ENCODE measurements at regions not wholly inside any gene's neighbourhood (a gene's known extent, or its start where the extent isn't known, plus 50 kb on each side); places are given as distances from the start of the nearest gene placed in this dataset.

DNA sequence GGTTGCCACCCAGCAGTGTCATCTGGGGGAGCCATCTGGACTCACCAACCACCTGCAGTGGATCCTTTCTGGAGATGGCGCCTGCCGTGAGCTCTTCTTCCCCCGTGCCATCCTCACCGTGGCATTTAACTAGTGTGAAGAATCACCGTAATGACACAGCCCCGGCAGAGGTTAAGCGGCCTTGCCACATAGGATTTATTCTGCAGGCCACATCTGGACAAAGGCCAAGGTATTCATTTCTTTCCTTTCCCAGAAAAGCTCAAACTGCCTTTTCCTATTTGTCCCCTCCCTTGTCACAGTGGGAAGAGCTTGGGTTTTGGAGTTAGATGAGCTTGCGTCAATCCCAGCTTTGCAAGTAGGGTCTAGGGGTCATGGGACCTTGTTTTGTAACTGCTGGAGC is 88.4 kb downstream of the PXDC1 start:
- no peak overlapping the region for H3K4me3 ChIP-seq (replicated peaks; ENCODE audit: low read depth, low read length)
- DNase-seq (ENCODE audit: extremely low read depth, low read depth), result no peak
- TF ChIP-seq, protein P1, sequence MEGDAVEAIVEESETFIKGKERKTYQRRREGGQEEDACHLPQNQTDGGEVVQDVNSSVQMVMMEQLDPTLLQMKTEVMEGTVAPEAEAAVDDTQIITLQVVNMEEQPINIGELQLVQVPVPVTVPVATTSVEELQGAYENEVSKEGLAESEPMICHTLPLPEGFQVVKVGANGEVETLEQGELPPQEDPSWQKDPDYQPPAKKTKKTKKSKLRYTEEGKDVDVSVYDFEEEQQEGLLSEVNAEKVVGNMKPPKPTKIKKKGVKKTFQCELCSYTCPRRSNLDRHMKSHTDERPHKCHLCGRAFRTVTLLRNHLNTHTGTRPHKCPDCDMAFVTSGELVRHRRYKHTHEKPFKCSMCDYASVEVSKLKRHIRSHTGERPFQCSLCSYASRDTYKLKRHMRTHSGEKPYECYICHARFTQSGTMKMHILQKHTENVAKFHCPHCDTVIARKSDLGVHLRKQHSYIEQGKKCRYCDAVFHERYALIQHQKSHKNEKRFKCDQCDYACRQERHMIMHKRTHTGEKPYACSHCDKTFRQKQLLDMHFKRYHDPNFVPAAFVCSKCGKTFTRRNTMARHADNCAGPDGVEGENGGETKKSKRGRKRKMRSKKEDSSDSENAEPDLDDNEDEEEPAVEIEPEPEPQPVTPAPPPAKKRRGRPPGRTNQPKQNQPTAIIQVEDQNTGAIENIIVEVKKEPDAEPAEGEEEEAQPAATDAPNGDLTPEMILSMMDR (IDR thresholded peaks at IDR 0.05; ENCODE audit: low read depth, low read length, missing control alignments), result no peak

DNA sequence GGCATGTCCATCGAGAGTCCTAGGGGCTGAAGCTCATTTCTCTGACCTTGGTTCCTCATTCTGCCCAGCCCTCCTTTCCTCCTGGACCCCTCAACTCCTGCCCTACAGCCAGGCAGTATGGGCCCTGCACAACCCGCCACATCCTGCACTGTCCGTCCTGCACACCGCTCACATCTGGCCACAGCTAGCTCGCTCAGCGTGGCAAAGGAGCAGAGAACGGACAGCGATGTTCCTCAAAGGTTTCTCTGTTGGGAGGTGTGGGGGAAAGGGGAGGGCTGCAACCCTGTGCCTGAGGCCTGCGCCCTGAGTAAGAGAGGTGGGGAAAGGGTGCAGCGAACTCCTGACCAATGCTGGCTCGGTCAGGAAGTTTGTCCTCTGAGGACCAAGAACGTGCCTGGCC is 90.1 kb downstream of the PXDC1 start:
- no peak for DNase-seq (ENCODE audit: extremely low read depth, low read depth)
- TF ChIP-seq, protein P1 (IDR thresholded peaks at IDR 0.05; ENCODE audit: low read depth, low read length, missing control alignments), result no peak
- no peak overlapping the region for H3K4me3 ChIP-seq (replicated peaks; ENCODE audit: low read depth, low read length)

DNA sequence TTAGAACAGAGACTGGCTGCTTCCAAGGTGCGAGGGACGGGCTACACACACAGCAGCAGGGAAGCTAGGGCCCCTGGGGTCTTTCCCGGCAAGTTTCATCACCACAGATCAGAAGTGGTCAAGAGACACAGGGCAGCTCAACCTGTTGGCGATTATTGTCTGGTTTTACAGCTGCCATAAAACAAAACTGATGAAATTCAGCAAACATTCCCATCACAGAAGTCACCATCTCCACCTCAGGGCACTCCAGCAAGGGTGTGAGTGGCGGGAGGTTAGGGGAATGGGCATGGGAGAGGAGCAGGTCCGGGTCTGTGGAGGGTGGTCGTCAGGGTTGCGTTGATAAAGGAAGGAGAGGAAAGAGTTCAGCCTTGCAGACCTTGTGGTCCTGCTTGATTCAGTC is 91.0 kb downstream of the PXDC1 start:
- DNase-seq (ENCODE audit: extremely low read depth, low read depth), result no peak
- H3K4me3 ChIP-seq (replicated peaks; ENCODE audit: low read depth, low read length), result no peak overlapping the region
- TF ChIP-seq, protein P1 (IDR thresholded peaks at IDR 0.05; ENCODE audit: low read depth, low read length, missing control alignments), result no peak

DNA sequence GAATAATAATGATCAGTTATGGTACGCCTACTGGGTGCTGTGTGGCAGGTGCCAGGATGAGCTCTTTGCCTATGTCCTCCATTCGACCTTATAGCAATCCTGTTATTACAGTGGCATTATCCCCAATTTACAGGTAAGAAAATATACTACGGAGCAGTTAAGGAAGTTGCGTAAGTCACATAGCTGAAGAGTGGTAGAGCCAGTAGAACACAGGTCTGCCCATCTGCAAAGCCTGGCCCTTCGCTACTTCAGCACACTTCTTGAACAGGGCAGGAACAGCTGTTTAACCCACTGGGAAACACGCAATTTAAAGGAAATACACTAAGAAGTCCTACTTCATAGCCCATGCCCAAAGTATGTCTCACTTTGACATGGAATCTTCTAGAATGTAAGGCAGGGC is 91.8 kb downstream of the PXDC1 start:
- DNase-seq (ENCODE audit: extremely low read depth, low read depth), result no peak
- TF ChIP-seq, protein P1 (IDR thresholded peaks at IDR 0.05; ENCODE audit: low read depth, low read length, missing control alignments), result no peak
- H3K4me3 ChIP-seq (replicated peaks; ENCODE audit: low read depth, low read length), result no peak overlapping the region

DNA sequence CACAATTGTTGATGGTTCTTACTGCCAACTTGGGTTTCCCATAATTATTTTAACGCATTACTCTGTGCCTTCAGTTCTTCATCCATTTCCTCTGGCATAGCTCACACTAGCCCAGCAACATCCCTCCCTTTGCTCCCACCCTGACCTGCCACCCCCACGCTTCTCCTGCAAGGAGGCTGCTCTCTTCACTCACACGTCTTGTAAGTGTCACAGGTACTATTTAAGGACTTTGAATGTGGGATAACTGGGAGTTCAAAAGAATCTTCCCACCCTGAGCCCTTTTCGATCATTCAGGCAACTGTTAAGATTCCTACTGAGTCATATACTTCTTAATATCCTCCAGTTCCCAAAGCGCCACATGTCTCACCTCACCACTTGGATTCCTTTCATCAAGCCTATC is 95.4 kb downstream of the PXDC1 start:
- DNase-seq (ENCODE audit: extremely low read depth, low read depth), result no peak
- TF ChIP-seq, protein P1 (IDR thresholded peaks at IDR 0.05; ENCODE audit: low read depth, low read length, missing control alignments), result no peak
- no peak overlapping the region for H3K4me3 ChIP-seq (replicated peaks; ENCODE audit: low read depth, low read length)

DNA sequence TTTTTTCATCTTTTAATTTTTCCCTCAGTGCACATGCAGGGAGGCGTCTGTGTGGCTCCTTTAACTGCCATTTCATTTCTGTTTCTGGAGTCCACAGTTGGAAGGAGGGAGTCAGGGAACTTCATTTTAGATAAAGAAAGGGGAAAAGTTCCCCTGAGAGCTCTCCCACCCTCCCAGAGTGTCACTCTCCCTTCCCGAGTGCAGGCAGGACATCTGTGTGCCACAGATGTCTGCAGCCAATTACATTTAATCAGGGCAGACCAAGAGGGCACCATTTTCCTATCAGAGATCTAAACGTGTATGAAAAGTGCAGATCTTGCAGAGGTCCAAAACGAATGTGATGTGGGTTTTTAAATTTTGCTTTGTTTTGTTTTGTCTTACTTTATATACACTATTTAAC is 96.6 kb downstream of the PXDC1 start:
- H3K4me3 ChIP-seq (replicated peaks; ENCODE audit: low read depth, low read length), result no peak overlapping the region
- DNase-seq (ENCODE audit: extremely low read depth, low read depth), result no peak
- TF ChIP-seq, protein P1 (IDR thresholded peaks at IDR 0.05; ENCODE audit: low read depth, low read length, missing control alignments), result no peak

DNA sequence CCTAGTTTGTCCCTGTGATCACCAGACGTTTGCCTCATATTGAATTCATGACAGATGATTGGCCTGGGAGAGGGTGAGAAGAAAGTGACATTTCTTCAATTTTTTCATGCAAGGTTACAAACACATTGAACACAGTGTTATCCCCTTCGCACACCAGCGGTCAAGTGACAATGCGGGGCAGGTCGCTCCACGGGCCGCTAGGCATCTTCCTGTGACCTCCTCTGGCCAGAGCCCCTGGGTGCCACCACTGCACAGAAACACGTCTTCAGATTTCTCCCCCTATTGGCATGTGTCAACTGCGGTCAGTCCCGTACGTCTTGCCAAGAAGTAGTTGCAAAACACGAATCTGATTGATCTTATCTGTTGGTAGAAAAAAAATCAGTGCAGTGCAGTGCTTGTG is 97.1 kb downstream of the PXDC1 start:
- H3K4me3 ChIP-seq (replicated peaks; ENCODE audit: low read depth, low read length), result no peak overlapping the region
- TF ChIP-seq, protein P1 (IDR thresholded peaks at IDR 0.05; ENCODE audit: low read depth, low read length, missing control alignments), result no peak
- DNase-seq (ENCODE audit: extremely low read depth, low read depth), result no peak
